Gastrocnemius medialis (tissue), 4 donors: ENCODE measurements at regions not wholly inside any gene's neighbourhood (a gene's known extent, or its start where the extent isn't known, plus 50 kb on each side); places are given as distances from the start of the nearest gene placed in this dataset.

Source experiments
- ATAC-seq, 2 donors: fragments of 150-250 bp; one replicate each; pipeline ENCODE4 v1.9.1; 2016
- DNase-seq, 2 donors: peaks; one replicate each; pipeline ENCODE4 v3.0.0-alpha.2; 2019
- H3K27ac ChIP-seq, 4 donors: fragments of 200-600 bp; sonication (generic); 1 replicate in 1 of 4; 2 replicates in 3 of 4; pipeline ENCODE4 v1.5.1; 2016 to 2018; ENCODE audit warnings: mild to moderate bottlenecking in 2 of 4, moderate library complexity in 1 of 4
- H3K27me3 ChIP-seq, 3 donors: fragments of 200-600 bp; sonication (generic) in 2 of 3; 1 replicate in 1 of 3; 2 replicates in 2 of 3; pipeline versions ENCODE4 v1.5.1 to v1.6.0; 2016 to 2019; ENCODE audit warnings: mild to moderate bottlenecking in 1 of 3, moderate library complexity in 1 of 3
- H3K36me3 ChIP-seq, 2 donors: fragments of 200-600 bp; sonication (generic) in 1 of 2; one replicate each; pipeline ENCODE4 v1.5.1; 2017 to 2018
- H3K4me1 ChIP-seq, 2 donors: fragments of 200-600 bp; sonication (generic) in 1 of 2; one replicate each; pipeline ENCODE4 v1.5.1; 2016 to 2017; ENCODE audit warnings: mild to moderate bottlenecking in 2 of 2
- H3K4me3 ChIP-seq, 4 donors: fragments of 200-600 bp; sonication (generic) in 3 of 4; 1 replicate in 1 of 4; 2 replicates in 3 of 4; pipeline ENCODE4 v1.5.1; 2016 to 2019; ENCODE audit warnings: mild to moderate bottlenecking in 2 of 4
- H3K9me3 ChIP-seq, 3 donors: fragments of 200-600 bp; sonication (generic) in 2 of 3; 1 replicate in 1 of 3; 2 replicates in 2 of 3; pipeline ENCODE4 v1.5.1; 2016 to 2019
- POLR2A ChIP-seq, 2 donors: fragments of 450-650 bp; IDR thresholded peaks; one replicate each; pipeline ENCODE4 v1.6.1; 2017; ENCODE audit warnings: antibody characterized with exemption in 2 of 2, mild to moderate bottlenecking in 2 of 2, moderate library complexity in 2 of 2
- in situ Hi-C, 4 donors: fragments of 200-750 bp; cut with MboI; loops; one replicate each; pipeline versions ENCODE4 v1.15.0 to v1.8.0; 2017; ENCODE audit warnings: low sequenced_read_pairs in 4 of 4
- intact Hi-C: fragments of 100-400 bp; cut with DNase I; formaldehyde crosslinking; loops from one replicate; pipeline ENCODE4 v1.15.1; 2023; ENCODE audit warnings: low total_unique reads
- TF ChIP-seq, protein P1 (sequence below), 5 experiments: fragments of 450-650 bp in 3 of 5; fragments of 200-600 bp in 2 of 5; sonication (generic) in 2 of 5; IDR thresholded peaks in 4 of 5; conservative IDR thresholded peaks in 1 of 5; 1 replicate in 4 of 5; 2 replicates in 1 of 5; pipeline ENCODE4 v1.5.1; 2016 to 2019; ENCODE audit warnings: antibody characterized with exemption in 5 of 5, mild to moderate bottlenecking in 3 of 5, moderate library complexity in 3 of 5

DNA sequence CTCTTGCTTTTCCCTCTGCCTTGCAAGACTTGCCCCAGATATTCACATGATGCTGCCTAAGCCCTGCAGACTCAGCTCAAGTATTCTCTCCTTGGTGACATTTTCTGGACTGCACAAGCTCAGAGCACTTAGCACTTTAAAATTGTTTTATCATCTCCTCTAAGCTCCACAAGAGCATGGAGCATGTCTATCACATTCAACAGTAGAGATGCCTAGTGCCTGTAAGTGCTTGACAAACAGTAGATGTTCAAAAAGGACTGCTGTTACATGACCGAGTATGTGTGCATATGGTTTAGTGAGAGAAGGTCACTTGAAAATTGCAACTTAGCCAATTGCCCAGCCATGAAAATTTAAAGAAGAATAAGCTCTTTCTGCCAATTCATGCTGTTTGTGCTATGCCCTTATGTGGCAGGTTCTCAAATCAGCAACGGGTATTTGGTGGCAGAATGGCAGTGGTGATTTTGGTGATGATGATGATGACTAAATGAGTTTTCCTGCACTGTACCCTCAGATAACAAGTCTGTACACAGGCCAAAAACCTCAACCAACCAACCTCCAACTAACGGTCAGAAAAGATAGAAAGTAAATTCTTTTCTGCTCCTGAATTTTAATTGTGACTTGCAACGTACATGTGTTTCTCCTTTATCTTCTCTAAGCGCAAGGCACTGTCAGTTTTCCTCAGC is 647.2 kb upstream of the UBE2E2 start:
- no peaks in the 10 kb centered on the region for H3K27me3 ChIP-seq
- H3K4me1 ChIP-seq, result no peaks in the 10 kb centered on the region
- in situ Hi-C loops (loop anchor here in 2 of 4 donors (25.0 kb wide), 1 partner anchor 406 kb away; no protein-coding TSS in a partner anchor), intact Hi-C loops (no loop called here)
- H3K9me3 ChIP-seq, result no peaks in the 10 kb centered on the region
- H3K4me3 ChIP-seq, result no peak overlapping the region
- H3K36me3 ChIP-seq, result no peaks in the 10 kb centered on the region
- ATAC-seq (no peak), DNase-seq (no peak)
- no peak overlapping the region for H3K27ac ChIP-seq
- TF ChIP-seq, protein P1, sequence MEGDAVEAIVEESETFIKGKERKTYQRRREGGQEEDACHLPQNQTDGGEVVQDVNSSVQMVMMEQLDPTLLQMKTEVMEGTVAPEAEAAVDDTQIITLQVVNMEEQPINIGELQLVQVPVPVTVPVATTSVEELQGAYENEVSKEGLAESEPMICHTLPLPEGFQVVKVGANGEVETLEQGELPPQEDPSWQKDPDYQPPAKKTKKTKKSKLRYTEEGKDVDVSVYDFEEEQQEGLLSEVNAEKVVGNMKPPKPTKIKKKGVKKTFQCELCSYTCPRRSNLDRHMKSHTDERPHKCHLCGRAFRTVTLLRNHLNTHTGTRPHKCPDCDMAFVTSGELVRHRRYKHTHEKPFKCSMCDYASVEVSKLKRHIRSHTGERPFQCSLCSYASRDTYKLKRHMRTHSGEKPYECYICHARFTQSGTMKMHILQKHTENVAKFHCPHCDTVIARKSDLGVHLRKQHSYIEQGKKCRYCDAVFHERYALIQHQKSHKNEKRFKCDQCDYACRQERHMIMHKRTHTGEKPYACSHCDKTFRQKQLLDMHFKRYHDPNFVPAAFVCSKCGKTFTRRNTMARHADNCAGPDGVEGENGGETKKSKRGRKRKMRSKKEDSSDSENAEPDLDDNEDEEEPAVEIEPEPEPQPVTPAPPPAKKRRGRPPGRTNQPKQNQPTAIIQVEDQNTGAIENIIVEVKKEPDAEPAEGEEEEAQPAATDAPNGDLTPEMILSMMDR (IDR thresholded peaks at IDR 0.05 in 4 of 5, conservative IDR thresholded peaks at IDR 0.05 in 1 of 5), result no peak
- no peak for TF ChIP-seq POLR2A (IDR thresholded peaks at IDR 0.05)

DNA sequence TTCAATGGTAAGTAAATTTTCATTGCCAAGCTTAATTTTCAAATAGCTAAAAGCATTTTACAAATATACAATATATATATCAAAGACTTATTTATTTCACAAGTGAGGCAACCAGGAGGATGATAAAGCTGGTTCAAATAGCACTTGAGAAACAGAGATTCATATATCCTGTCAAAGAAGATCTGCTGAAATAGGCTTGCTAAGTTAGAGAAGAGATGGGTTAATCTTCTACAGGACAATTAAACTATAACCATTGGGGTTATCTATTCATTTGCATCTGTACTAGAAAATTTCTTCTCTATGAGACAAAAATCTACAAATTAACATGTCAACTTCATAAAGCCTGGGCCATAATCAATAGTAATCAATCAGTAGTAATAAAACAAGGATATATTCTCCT is 637.7 kb upstream of the UBE2E2 start:
- Histone ChIP-seq H3K27me3 (no peaks in the 10 kb centered on the region), H3K4me1 (no peaks in the 10 kb centered on the region), H3K4me3 (no peak overlapping the region), H3K9me3 (no peaks in the 10 kb centered on the region), H3K27ac (no peak overlapping the region), H3K36me3 (no peaks in the 10 kb centered on the region)
- TF ChIP-seq, protein P1 (IDR thresholded peaks at IDR 0.05 in 4 of 5, conservative IDR thresholded peaks at IDR 0.05 in 1 of 5), result no peak
- TF ChIP-seq POLR2A (IDR thresholded peaks at IDR 0.05), result no peak
- in situ Hi-C loops (loop anchor here (10.0 to 25.0 kb wide), 2 partner anchors 397 to 399 kb away; no protein-coding TSS in a partner anchor), intact Hi-C loops (no loop called here)
- ATAC-seq (no peak), DNase-seq (no peak)

DNA sequence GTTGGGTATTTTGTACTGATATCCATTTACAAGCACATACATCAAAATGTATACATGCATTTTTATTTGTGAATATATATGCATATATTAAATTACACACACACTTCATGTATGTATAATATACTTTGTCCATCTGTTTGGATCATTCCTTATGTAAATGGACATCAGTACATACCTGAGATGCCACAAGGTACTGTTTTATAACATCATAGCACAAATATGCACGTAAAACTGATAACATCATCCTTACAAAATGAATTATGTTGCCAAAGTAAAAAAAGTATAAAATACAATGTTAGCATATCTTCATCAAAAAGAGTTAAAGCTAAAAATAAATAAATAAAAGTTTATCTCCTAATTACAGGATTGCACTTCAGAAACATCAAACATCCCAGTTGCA is 634.8 kb upstream of the UBE2E2 start:
- no peaks in the 10 kb centered on the region for H3K36me3 ChIP-seq

DNA sequence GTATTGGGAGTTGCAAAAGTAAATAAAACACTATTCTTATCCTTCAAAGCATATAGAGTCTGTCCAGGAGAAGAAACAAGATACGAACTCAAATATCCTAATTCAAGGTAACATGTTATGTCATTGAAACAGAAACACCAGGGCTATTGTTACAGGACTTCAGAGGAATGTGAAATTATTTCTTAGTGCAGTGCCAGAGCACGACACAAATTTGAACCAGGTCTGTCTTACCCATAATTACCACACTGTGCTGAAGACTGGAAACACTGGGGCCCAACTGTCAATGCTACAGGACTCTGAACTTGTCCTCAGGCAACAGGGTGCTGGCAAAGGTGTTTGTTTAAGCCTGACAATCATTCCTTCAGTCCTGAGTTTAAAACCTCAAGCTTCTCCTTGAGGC is 633.6 kb upstream of the UBE2E2 start:
- H3K4me1 ChIP-seq, result no peaks in the 10 kb centered on the region
- in situ Hi-C loops (loop anchor here (10.0 to 25.0 kb wide), 2 partner anchors 393 to 395 kb away; no protein-coding TSS in a partner anchor), intact Hi-C loops (no loop called here)
- H3K36me3 ChIP-seq, result no peaks in the 10 kb centered on the region
- no peaks in the 10 kb centered on the region for H3K27me3 ChIP-seq
- ATAC-seq (no peak), DNase-seq (no peak)
- TF ChIP-seq POLR2A (IDR thresholded peaks at IDR 0.05), result no peak
- TF ChIP-seq, protein P1 (IDR thresholded peaks at IDR 0.05 in 4 of 5, conservative IDR thresholded peaks at IDR 0.05 in 1 of 5), result no peak
- no peak overlapping the region for H3K27ac ChIP-seq
- H3K4me3 ChIP-seq, result no peak overlapping the region
- no peaks in the 10 kb centered on the region for H3K9me3 ChIP-seq

More for the DNA sequence above, 634.8 kb upstream of the UBE2E2 start:
- TF ChIP-seq, protein P1 (IDR thresholded peaks at IDR 0.05 in 4 of 5, conservative IDR thresholded peaks at IDR 0.05 in 1 of 5), result no peak
- TF ChIP-seq POLR2A (IDR thresholded peaks at IDR 0.05), result no peak
- ATAC-seq, result no peak
- Histone ChIP-seq H3K4me3 (no peak overlapping the region), H3K4me1 (no peaks in the 10 kb centered on the region), H3K9me3 (no peaks in the 10 kb centered on the region), H3K27ac (no peak overlapping the region), H3K27me3 (no peaks in the 10 kb centered on the region)
- DNase-seq, result no peak
- intact Hi-C loops, result no loop called here
- in situ Hi-C loops, result loop anchor here (10.0 to 25.0 kb wide), 2 partner anchors 394 to 397 kb away; no protein-coding TSS in a partner anchor
